NCI-H526 (cell line): ENCODE measurements at regions not wholly inside any gene's neighbourhood (a gene's known extent, or its start where the extent isn't known, plus 50 kb on each side); places are given as distances from the start of the nearest gene placed in this dataset.
A peak's percentile ranks its signal among the peaks of the same experiment; 100 is the strongest.

ENCODE experiments used
- DNase-seq, 2 experiments: peaks; one replicate each; lab custom pipeline; 2025; lab: John Stamatoyannopoulos, UW

DNA sequence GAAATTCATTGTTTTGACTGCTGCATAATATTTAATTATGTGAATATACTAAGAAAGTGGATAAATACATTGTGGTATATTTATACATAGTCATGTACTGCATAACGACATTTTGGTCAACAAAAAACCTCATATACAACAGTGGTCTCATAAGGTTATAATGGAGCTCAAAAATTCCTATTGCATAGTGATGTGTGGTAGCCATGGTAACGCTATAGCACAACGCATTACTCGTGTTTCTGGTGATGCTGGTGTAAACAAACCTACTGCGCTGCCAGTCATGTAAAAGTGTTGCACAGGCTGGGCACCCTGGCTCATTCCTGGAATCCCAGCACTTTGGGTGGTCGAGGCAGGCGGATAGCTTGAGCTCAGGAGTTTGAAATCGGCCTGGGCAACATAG, 52.6 kb upstream of the NHLH2 start:
- no peak for DNase-seq

DNA sequence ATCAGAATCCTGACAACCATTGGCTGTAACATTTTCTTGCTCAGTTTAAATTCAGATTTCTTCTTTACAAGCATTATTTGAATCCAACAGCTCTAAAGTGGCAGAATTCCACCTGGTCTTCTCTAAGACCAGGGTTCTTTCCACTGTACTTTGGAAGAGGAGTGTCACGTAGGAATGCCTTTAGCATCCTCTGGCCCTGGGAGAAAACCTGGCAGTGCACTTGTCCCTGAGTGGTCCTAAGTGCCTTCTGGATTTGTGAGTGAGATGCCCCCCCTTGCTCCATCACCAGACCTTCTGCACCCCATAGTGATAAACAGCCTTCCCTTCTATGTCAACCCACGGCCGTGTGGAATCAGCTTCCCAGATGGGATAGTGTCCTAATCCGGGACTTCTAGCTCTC, 57.1 kb upstream of the NHLH2 start:
- no peak for DNase-seq

DNA sequence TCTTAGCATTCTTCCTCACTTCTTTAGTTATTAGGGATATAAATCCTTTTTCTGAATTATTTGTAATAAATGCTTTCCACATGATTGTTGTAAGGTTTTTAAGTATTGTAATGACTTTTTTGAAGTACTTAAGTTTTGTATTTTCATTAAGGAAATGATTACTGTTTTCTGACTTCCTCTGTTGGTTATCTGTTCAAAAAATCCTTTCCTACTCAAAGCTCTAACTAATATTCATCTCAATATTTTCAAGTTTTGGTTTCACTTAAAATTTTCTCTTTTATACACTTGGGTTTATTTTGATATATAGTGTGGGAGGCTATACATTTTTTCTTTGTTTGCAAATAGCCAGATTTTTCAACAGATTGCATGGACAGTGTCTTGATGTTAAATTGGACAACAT, 59.9 kb upstream of the NHLH2 start:
- DNase-seq: no peak

- DNase-seq: peak; percentile 11 to 41
These were observed 65.7 kb upstream of the NHLH2 start for GRCh38 chr1:115906627-115907026.

GRCh38 chr1:115907092-115907491, 66.2 kb upstream of the NHLH2 start:
- DNase-seq: no peak

- DNase-seq: peak in 1 of 2 experiments; percentile 14
These were observed 67.6 kb upstream of the SLC22A15 start for GRCh38 chr1:115908565-115909274.

GRCh38 chr1:115910231-115910630, 66.1 kb upstream of the SLC22A15 start:
- no peak for DNase-seq

- peak; percentile 53 to 73 for DNase-seq
These were observed 65.0 kb upstream of the SLC22A15 start for GRCh38 chr1:115911294-115911693.

DNA sequence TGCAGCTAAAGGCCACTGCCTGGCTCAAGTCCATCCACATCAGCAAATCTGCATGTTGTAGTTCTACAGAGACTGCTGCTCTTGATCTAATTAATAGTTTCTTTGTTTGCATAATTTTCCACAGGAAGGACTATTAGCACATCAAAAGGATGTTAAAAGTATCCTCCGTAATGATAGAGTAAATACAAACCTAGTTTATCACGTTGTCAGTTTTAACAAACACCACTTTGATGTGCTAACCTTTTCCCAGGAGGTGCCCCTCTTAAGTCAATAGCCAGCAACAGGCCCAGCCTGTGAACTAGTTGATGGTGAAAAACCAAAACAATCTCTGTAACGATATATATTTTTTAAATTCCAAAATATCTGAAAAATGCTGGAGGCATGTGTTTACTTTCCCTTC, 64.2 kb upstream of the SLC22A15 start:
- DNase-seq: no peak

DNA sequence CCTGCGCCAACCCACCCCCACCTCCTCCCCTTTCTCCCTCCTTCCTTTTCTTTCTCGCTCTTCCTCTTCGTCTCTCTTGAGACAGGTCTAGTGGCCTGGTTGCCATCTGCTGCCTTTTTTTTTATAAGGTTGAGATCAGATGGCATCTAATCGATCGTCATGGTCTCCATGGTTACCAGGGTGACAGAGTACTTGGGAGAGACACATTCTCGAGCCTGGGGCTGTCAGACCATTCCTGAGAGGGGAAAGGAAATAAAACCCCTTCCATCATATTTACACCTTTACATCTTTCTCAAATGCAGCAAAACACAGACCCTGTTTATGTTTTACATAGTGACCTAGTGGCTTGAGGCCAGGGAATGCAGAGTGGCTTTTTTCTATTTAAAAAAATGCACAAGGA, 53.5 kb upstream of the SLC22A15 start:
- no peak for DNase-seq

DNA sequence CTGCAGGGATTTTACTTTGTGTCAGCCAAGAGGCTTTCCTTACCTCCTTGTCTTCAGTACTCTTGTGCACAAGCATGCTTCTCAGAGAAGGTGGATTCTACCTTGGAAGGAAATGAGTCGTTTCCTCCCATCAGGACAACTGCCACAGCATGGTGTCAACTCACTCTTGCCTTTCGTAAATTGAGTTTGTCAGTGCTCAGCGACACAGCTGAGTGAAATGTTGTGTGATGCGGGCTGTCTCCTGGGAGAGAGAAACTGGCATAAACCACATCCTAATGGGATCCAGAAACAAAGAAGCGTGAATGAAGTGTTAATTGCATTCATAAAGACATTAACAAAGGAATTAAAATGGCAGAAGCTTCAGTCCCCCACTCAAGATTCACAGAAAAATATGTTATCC, 51.5 kb upstream of the SLC22A15 start:
- no peak for DNase-seq

- no peak for DNase-seq
These were observed 50.8 kb upstream of the SLC22A15 start for GRCh38 chr1:115925467-115925866.
